Panc1 (cell line): ENCODE measurements at regions not wholly inside any gene's neighbourhood (a gene's known extent, or its start where the extent isn't known, plus 50 kb on each side); places are given as distances from the start of the nearest gene placed in this dataset.

ENCODE experiments used
- CTCF ChIP-seq: fragments of 450-650 bp; IDR thresholded peaks from 2 replicates; pipeline ENCODE4 v1.5.1; 2017; ENCODE audit warnings: mild to moderate bottlenecking
- POLR2AphosphoS5 ChIP-seq: IDR thresholded peaks from 2 replicates; pipeline ENCODE4 v1.6.1; 2012; ENCODE audit warnings: mild to moderate bottlenecking, low read depth, low read length, moderate library complexity

- TF ChIP-seq CTCF (no peak), POLR2AphosphoS5 (no peak)
These were observed 90.7 kb downstream of the ANKRD60 start for GRCh38 chr20:58137651-58138265.
